IPS-18c (cell line): ENCODE measurements at regions not wholly inside any gene's neighbourhood (a gene's known extent, or its start where the extent isn't known, plus 50 kb on each side); places are given as distances from the start of the nearest gene placed in this dataset.
A peak's percentile ranks its signal among the peaks of the same experiment; 100 is the strongest.
"Not testable (repeated sequence)": the region's sequence is repeated elsewhere in the genome, so short reads cannot be mapped to it uniquely, and the experiment has no call there.

ENCODE experiments used
- H3K4me3 ChIP-seq: 2 replicates; pipeline ENCODE4 v1.7.0; 2013; ENCODE audit warnings: low read depth, mild to moderate bottlenecking, low read length, moderate library complexity; ENCODE audit not compliant: insufficient read depth
- H3K9me3 ChIP-seq: one replicate; pipeline ENCODE4 v1.6.1; 2013; ENCODE audit warnings: mild to moderate bottlenecking, low read length, moderate library complexity; ENCODE audit not compliant: control insufficient read depth, insufficient read depth

DNA sequence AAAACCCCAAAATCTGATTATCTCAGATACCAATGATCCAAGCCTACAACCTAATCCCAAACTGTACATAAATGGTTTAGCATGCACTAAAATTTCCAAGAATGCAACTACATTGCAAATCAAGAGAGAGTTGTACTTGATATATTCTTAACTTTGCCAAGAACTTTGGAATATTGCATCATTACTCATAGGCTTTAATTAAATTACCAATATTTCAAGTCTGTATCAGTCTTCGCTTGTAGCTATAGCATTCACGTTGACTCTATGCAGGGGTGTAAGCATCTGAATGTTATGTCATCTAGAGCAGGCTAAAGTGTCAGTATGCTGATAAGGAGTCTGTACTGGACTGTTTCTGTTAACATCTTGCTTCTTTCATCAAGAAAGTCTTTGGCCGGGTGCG is 56.3 kb downstream of the FOXI3 start:
- no peak overlapping the region for H3K4me3 ChIP-seq

DNA sequence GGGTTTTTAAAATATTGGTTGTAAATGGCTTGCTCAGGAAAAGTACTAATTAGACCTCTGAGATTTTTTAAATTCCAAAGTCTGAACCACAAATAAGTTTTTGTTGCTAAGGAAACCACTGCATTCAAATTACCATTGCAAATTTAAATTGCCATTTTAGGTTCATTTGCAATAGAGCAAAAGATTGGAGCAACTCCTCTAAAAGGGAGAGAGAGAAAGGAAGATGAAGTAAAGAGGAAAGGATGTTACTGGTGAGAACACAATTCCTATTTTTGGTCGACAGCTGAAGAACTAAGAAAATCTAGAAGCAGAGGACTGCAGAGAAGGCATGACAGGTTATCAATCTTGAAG is 74.9 kb downstream of the FOXI3 start:
- H3K4me3 ChIP-seq: no peak overlapping the region
- H3K9me3 ChIP-seq: no peaks in the 10 kb centered on the region

More for the DNA sequence above, 56.3 kb downstream of the FOXI3 start:
- no peaks in the 10 kb centered on the region for H3K9me3 ChIP-seq

DNA sequence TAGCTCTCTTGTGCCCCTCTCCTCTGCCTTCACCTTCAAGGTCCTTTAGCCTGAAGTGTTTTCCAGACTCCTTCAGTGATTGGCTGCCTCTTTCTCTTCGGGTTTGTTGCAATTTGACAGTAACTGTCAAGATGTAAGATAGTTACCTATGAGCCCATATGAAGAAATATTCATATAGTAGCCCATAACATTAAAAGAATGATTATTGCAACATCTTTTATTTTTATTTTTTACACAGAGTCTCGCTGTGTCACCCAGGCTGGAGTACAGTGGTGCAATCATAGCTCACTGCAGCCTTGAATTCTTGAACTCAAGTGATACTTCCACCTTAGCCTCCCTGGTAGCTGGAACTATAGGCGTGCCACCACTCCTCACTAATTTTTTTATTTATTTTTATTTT is 80.5 kb downstream of the FOXI3 start:
- H3K4me3 ChIP-seq: no peak overlapping the region
- peaks cover 4% of the 10 kb centered on the region for H3K9me3 ChIP-seq

DNA sequence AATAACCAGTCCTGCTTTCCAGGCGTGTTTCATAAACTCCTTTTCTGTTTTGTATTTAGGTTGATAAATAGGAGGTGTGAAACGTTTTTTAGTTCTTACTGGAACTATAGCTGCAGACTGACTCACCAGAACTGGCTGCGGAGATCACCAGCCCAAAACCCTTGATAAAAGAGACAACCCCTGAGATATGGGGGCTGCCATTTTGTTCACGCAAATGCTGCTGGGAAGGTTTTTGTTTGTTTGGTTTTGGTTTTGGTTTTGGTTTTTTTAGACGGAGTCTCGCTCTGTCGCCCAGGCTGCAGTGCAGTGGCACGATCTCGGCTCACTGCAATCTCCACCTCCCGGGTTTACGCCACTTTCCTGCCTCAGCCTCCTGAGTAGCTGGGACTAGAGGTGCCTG is 87.1 kb downstream of the FOXI3 start:
- H3K9me3 ChIP-seq, H3K4me3 ChIP-seq: not testable (repeated sequence)

DNA sequence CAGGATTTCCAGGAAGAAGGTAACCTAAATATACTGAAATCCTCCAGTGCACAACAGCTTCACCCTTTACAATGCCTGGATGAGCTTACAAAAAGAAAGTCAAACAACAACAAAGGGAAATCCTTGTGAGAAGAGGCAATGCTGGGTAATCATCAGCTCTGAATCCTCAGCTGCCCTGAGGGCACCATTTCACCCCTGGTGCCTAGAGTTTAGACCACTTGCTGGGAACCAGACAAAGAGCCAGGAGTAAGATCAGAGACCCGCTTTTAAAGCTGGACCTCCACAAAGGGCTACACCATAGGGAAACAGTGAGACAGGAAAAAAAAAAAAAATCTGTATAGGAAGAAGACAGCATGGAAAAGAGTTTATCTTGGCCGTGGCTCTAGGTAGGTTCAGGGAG is 97.0 kb downstream of the FOXI3 start:
- no peaks in the 10 kb centered on the region for H3K9me3 ChIP-seq
- H3K4me3 ChIP-seq: no peak overlapping the region

DNA sequence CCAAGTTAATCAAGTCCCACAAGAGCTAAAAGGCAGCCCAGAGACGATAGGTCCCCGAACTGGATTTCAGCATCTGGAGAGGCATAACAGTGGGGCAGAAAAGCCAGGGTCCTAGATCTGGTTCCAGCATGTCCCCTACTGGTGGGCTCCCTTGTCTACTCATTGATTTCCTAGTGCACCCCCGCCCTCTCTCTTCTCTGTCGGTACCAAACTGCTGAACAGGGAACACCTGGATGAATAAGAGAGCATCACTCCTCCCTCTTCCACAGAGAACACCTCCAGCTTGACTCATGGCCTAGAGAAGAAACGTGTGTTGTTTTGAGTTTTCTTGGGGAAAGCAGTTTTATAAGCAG is 101.3 kb downstream of the FOXI3 start:
- no peaks in the 10 kb centered on the region for H3K9me3 ChIP-seq
- no peak overlapping the region; the same call in 1 of the 2 replicates for H3K4me3 ChIP-seq

DNA sequence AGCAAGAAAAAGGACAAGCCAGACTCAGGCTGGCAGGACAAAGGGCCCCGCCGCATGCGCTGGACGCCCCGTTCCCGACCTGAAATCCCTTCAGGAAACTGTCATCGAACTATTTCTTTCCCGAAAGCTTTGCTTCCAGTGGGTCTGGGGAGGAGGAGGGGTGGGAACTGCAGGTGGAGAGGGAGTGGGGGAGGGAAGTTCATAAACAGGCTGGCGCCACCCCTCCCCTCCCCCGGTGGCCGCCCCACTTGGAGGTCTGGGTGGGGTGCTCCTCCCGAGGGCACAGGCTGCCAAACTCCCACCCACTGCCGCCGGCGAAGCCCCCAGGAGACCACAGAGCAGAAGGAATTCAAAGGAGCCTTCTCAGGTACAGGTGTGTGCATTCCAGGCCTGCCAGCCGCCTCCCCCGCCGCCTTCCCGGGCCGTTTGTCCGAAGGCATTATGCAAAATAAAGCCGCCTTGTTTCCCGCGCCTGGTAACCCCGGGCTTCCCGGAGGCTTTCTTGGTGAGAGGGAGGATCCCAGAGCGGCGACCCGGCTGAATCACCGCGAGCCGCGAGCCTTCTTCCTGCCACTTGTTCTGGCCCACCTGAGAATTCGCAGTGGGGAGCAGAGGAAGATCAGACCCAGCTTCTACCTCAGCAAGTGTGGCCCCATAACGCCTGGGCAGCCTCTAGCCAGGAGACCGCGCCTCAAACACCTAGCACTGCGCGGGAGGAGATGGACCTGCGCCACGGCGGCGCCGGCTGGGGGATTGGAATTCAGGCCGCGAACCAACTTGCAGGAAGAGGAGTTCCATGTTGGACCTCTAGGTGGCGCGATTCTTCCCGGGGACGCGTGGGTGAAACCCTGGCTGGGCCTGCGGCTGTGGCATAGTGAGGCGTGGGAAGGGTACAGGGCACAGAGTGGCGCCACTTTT is 101.9 kb downstream of the FOXI3 start:
- H3K9me3 ChIP-seq: no peaks in the 10 kb centered on the region
- peak overlapping the region; percentile 45 for H3K4me3 ChIP-seq

DNA sequence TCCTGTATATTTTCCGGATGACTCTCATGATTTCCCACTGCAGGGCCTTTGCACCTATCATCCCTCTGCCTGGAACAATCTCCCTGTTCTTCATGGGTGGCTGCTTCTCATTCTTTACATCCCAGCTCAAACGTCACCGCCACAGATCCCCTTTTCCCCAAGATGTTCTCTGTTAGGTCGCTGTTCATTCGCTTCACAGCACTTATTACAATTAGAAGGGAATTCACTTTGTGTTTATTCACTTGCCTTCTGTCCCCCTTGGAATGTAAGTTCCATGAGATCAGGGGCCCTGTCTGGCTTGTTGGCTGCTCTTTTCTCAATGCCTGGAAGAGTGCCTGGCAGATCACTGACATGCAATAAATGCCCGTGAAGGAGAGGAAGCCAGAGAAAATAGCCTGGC is 106.7 kb downstream of the FOXI3 start:
- no peak overlapping the region for H3K4me3 ChIP-seq
- H3K9me3 ChIP-seq: peaks cover 2% of the 10 kb centered on the region

DNA sequence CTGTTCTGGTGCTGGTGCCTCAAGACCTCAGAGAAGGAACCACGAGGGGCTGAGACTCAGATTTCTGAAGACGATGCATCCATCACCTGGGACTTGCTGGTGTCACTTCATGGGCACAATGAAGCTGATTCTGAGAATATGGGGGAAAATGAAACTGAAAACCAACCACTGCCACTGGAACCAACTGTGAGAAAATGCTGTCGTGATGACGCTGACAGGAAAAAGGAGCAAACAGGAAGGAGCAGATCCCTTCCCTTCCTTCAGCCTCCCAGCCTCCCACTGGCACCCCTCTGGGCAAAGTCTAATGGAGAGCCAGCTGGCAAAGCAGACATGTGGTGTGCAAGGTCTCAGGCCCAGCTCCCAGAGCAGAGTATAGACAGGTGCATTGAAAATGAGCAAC is 109.7 kb downstream of the FOXI3 start:
- Histone ChIP-seq H3K9me3 (peaks cover 2% of the 10 kb centered on the region), H3K4me3 (no peak overlapping the region)

DNA sequence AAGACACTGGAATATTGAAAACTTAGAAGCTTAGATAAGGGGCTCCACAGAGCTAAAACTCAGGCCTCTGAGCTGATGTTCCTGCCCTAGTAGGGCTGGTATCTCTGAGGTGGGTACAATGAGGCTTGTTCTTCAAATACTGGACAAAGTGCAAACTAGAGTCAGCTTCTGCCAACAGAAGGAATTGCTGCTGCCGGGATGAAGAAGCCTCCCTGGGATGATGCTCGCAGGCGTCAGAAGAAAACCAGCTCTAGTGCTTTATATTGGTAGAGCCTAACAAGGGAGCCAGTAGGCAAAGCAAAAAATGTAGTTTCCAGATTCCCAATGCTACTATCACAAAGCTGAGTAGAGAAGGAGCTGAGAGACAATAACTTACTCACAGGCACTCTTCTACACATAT is 118.1 kb downstream of the FOXI3 start:
- no peaks in the 10 kb centered on the region for H3K9me3 ChIP-seq
- H3K4me3 ChIP-seq: no peak overlapping the region

DNA sequence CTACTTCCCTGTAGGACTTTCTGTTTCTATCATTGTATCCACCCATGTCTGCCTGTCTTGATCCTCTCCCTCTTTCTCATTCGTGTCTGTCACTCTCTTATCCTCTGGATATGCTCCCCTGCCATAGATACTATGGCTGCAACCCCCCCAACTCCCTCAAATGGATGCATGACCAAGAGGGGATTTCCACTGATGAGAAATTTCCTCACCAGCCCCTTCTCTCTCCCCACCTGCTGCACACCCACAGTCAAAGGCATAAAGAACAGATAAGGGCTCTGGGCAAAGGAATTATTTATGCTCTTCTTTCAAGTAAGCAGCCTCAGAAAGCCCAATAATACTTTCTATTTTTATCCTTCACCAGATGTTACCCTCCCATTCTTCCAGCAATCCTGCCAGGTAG is 121.3 kb downstream of the FOXI3 start:
- H3K9me3 ChIP-seq: no peaks in the 10 kb centered on the region
- H3K4me3 ChIP-seq: no peak overlapping the region

DNA sequence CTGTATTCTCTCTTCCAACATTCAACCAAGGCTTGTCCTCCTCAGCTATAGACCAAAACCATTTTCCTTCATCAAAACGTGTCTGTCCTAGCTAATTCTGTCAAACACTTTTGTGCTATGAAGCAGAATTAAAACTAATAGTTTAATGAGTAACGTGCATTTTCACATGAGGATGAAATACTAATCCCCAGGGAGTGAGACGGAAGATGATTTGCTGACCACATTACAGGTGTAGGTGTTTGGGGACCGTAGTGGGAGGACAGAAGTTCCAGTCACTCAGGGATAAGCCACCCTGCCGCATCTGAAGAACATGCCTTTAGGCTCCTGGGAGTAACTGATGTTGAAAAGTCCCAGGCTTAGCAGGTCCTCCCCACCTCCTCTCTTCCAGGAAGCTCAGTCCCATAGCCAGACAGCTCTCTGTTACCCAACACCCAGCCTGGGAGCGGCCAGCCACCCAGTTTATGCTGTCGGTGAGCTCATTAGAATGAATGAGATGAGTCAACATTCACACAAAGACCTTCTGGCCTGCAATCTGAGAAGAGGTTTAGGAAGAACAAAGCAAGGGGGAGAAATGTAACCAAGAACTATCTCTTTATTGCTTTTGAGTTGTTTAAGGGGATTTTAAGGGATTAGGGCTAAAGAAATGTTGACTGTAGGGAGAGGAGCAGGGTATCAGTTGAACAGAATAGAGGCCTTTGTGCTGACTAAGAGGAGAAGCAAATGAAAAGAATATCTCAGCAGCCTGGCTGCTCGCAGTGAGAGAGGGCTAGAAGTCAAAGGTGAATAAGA is 122.5 kb downstream of the FOXI3 start:
- H3K4me3 ChIP-seq: no peak overlapping the region
- no peaks in the 10 kb centered on the region for H3K9me3 ChIP-seq

DNA sequence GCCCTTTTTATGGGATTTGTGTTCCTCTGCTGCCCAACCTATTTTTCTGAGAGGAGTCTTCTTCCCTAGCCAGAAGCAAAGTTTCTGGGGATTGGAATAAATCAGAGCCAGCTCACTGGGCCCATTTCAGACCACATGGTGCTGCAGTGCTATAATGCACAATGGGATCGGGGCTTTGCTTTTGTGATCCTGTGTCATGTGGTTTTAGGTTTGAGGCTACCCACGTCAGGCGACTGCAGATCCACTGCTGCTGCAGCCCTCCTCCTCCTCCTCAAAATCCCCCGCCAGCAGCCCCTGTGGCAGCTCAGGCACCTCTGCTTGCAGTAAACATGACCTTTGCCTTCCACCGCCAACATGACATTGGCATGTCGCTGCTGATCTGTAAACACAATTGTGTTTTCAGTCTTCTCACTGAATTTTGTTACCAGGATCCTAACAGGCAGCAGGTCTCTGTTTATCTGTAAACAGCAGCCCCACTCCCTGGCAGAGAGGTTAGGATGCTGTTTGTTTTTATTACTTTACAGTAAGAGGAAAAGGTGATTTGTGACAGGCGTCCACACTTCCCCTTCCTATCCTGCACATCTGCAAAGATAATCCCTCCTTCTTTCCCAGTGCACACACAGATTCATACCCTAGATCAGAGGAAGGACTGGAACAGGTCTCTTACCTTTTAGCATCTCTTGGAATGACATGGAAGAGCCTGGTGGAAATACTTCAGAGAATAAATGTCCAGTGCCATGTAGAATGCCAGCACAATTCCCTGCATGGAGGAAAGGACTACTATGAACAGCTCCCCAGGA is 130.8 kb downstream of the FOXI3 start:
- H3K9me3 ChIP-seq: no peaks in the 10 kb centered on the region

DNA sequence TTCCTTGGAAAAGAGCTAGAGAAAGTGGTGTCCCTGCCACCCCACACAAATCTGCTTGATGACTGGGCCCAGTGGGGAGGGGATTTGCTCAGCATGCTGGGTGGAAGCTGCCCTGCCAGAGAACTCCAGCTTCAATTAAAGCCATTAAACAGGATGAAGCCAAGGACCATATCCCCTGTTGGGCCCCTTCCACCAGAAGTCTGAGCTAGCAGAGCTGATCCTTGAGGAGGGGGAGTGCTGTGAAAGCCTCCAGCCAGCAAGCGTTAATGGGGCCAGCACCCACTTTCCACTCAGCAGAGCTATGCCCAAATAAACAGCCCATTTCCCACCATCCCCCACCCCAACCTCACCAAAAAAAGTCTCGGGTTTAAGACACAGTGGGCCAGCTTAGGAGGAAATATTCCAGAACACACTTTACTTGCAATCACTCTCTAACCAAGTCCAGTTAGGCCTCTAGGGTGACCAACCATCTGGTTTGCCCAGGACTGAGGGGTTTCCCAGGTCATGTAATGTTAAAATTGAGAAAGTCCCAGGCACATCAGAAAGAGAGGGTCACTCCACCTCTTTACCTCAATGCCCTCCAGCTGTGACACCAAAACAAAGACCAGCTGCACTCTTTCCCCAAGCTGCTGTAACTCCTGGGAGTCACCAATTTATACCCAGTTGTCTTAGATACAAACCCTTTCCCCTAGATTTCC is 132.3 kb downstream of the FOXI3 start:
- no peak overlapping the region for H3K4me3 ChIP-seq
- H3K9me3 ChIP-seq: no peaks in the 10 kb centered on the region

More for the DNA sequence above, 130.8 kb downstream of the FOXI3 start:
- H3K4me3 ChIP-seq: no peak overlapping the region

DNA sequence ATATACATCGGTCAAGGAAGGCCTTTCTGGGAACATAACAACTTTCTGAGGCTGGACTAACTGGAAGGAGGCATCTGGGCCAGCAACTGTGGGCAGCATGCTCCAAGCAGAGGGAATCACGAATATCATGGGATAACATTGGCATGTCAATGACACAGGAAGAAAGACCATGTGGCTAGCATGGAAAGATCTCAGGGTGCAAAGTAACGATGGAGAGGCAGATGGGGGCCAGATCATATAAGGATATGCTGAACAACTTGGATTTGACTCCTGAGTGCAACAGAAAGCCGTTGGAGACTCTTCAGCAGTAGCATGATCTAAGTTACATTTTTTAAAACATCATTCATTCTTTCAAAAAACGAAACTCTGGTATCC is 133.6 kb downstream of the FOXI3 start:
- Histone ChIP-seq H3K9me3 (no peaks in the 10 kb centered on the region), H3K4me3 (no peak overlapping the region)

DNA sequence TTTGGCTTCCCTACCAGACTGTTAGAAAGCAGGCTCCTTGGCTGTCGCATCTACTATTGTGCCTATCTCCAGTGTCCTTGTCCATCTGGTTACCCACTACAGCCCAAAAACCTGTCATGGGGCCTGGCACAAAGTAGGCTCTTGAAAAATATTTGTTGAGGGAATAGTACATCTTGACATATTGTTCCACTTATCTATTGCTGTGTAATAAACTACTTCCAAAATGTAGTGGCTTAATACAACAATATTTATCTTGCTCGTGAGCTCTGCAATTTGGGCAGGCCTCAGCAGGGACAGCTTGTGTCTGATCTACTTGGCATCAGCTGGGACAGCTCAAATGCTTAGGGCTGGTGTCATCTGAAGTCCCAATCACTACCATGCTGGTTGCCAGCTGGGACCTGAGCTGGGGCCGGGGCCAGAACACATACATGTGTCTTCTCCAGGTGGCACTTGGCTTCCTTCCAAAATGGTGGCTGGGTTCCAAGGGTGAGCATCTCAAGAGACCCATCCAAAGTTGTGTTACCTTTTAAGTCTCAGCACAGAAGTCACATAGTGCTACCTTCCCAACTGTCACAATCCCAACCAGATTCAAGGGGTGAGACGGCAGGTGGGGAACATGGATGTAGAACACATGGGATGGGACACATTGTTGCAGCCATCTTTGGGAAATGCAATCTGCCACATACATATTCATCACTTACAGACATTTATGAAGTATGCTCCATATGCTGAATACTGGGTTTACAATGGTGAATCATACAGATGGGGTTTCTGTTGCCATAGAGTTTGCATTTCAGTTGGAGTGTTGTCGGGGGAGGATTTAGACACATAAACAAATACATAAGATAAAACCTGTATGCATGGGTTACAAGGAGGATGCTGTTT is 134.2 kb downstream of the FOXI3 start:
- Histone ChIP-seq H3K9me3 (no peaks in the 10 kb centered on the region), H3K4me3 (no peak overlapping the region)
